ENCODE measurements at regions not wholly inside any gene's neighbourhood (a gene's known extent, or its start where the extent isn't known, plus 50 kb on each side); places are given as distances from the start of the nearest gene placed in this dataset.

DNA sequence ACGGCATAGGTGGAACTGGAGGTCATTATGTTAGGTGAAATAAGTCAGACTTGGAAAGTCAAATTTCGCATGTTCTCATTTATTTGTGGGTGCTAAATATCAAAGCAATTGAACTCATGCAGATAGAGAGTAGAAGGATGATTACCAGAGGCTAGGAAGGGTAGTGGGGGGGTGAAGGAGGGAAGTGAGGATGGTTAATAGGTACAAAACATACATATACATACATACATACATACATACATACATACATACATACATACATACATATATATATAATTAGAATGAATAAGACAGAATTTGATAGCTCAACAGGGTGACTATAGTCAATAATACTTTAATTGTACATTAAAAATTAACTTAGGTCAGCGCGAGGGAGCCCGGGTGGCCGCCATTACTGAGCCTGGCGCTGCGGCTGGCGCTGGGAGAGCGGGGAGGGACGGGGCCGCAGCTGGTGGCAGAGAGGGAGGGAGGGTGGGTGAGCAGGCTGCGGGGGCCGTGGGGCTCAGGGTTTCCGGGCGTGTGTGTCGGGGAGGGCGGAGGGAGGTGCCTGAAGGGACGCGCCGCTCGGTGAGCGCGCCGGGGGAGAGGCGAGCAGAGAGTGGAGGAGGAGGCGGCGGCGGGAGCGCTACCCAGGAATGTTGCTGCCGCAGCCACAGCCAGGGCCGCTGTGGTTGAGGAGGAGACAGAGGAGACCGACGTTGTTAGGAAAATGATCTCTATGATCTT, 85.8 kb upstream of the EGFR start:
- Histone ChIP-seq H2AK9ac (replicated peaks; ENCODE audit: low read depth, low read length, poor library complexity) (peak overlapping the region; percentile 55), H3K9me3 (ENCODE audit: control insufficient read depth, insufficient read depth, low read length) (no peaks in the 10 kb centered on the region), H3K9ac (ENCODE audit: low read depth, low read length) (peak overlapping the region; percentile 65), H3K9me1 (ENCODE audit: insufficient read depth, low read length) (no peaks in the 10 kb centered on the region), H3K36me3 (ENCODE audit: control insufficient read depth, insufficient read depth, low read length) (no peaks in the 10 kb centered on the region), H3K4me1 (ENCODE audit: control insufficient read depth, insufficient read depth, low read length) (peaks cover 2% of the 10 kb centered on the region; the same call in 1 of the 2 replicates), H4K20me1 (ENCODE audit: insufficient read depth, low read length) (no peaks in the 10 kb centered on the region), H3K14ac (replicated peaks; ENCODE audit: low read depth, low read length) (peak overlapping the region; percentile 29), H3K27ac (ENCODE audit: insufficient read depth, low read length) (peak overlapping the region; percentile 75), H4K5ac (ENCODE audit: low read depth, low read length) (peak overlapping the region; percentile 44), H3K18ac (ENCODE audit: low read depth, low read length) (peak overlapping the region; percentile 79; the same call in 1 of the 2 replicates), H4K8ac (ENCODE audit: low read depth in 2 of 2, low read length in 2 of 2) (peak overlapping the region; percentile 33 to 51; a peak in 3 of 4 replicates), H3K4me3 (ENCODE audit: insufficient read depth, low read depth, low read length) (peak overlapping the region; percentile 42), H3K56ac (ENCODE audit: extremely low read depth, insufficient read depth, low read length) (peak overlapping the region; percentile 54; the same call in 1 of the 2 replicates), H2BK15ac (ENCODE audit: low read depth, low read length) (peak overlapping the region; percentile 27; the same call in 1 of the 3 replicates), H2BK5ac (ENCODE audit: low read depth, low read length, poor library complexity, severe bottlenecking) (peak overlapping the region; percentile 46), H3K23ac (ENCODE audit: low read depth, low read length) (peak overlapping the region; percentile 70; the same call in 1 of the 2 replicates), H3K4ac (ENCODE audit: low read depth, low read length) (peak overlapping the region; percentile 56), H3K4me2 (ENCODE audit: low read depth, low read length) (peak overlapping the region; percentile 96), H2AK5ac (ENCODE audit: low read depth, low read length) (no peak overlapping the region), H2BK120ac (ENCODE audit: low read depth, low read length) (peak overlapping the region; percentile 84; the same call in 1 of the 2 replicates), H2AFZ (replicated peaks; ENCODE audit: low read length, poor library complexity) (peak overlapping the region; percentile 86), H3K27me3 (ENCODE audit: control insufficient read depth, insufficient read depth, low read length) (no peaks in the 10 kb centered on the region), H3K79me1 (ENCODE audit: low read depth in 1 of 2, low read length in 2 of 2) (no peaks in the 10 kb centered on the region), H4K91ac (ENCODE audit: insufficient read depth, low read depth, low read length) (no peak overlapping the region; the same call in 1 of the 2 replicates), H2BK20ac (ENCODE audit: low read depth, low read length) (peak overlapping the region; percentile 55; the same call in 1 of the 2 replicates)
- peak; percentile 100 for ATAC-seq (ENCODE audit: low read depth)
- peak; percentile 66 for DNase-seq
- TF ChIP-seq NFE2L2 (IDR thresholded peaks at IDR 0.05; ENCODE audit: low read depth, low read length), result no peak
- peak; percentile 67; the same call in 1 of the 2 replicates for TF ChIP-seq MAZ (IDR thresholded peaks at IDR 0.05; ENCODE audit: borderline replicate concordance, low read depth, low read length)
- in situ Hi-C loops (cut with MboI; ENCODE audit: low sequenced_read_pairs) (no loop called here), dilution Hi-C loops (cut with HindIII; ENCODE audit: low sequenced_read_pairs, unreplicated experiment) (no loop called here), intact Hi-C loops (cut with micrococcal nuclease) (loop anchor here (5.0 kb wide), 1 partner anchor 54 kb away; no protein-coding TSS in a partner anchor)
- ChIA-PET CTCF (no interaction called here), POLR2A (ENCODE audit: unreplicated experiment) (interaction anchor here (0.6 kb wide), 3 partner anchors 105 to 315 kb away, joined by 4 to 6 read pairs (median 4); no protein-coding TSS in a partner anchor)
- no TSS peak for BruUV-seq (replicated peaks)
- 2% methylated on average over 20 of the region's 34 CpGs; no CpG with 5 or more reads in 1 of the 2 experiments for WGBS, 2 experiments (ENCODE audit: extremely low coverage in 2 of 2, insufficient read length in 1 of 2)

All from IMR-90 (cell line).